K562 (cell line): ENCODE measurements at regions not wholly inside any gene's neighbourhood (a gene's known extent, or its start where the extent isn't known, plus 50 kb on each side); places are given as distances from the start of the nearest gene placed in this dataset.

Experiments
- ATAC-seq: fragments of 200-7000 bp; cut with Tn5 transposase; 3 replicates; pipeline ENCODE4 v1.9.1; 2020; ENCODE audit warnings: moderate library complexity
- BruUV-seq: library from RNA; stranded (reverse); fragments of 400-500 nt; replicated peaks from 2 replicates; lab custom pipeline; 2021; lab: Mats Ljungman, UMichigan
- CTCF ChIA-PET: fragments of 300-600 bp; formaldehyde crosslinking; extraction: SDS; loops from one replicate; lab custom pipeline; 2021; ENCODE audit warnings: low intra/inter-chr PET ratio; lab: Yijun Ruan, JAX
- POLR2A ChIA-PET: fragments of 300-600, 350-650 bp; sonication (Branson Sonifier 250); formaldehyde crosslinking; extraction: SDS; loops from one replicate; lab custom pipeline; 2021; ENCODE audit warnings: antibody characterized with exemption, inconsistent platforms; lab: Yijun Ruan, JAX
- DNase-seq, 4 experiments: peaks; one replicate each; pipeline versions ENCODE4 v3.0.0 to v3.0.0-alpha.2; 2011 to 2018; ENCODE audit warnings: low spot score in 3 of 4, mixed read lengths in 3 of 4; ENCODE audit errors: extremely low read depth in 1 of 4
- FAIRE-seq: peaks from 2 replicates; lab custom pipeline; 2011; peaks lifted over from hg19 to GRCh38; lab: Jason Lieb, UNC
- H2AFZ ChIP-seq: 2 replicates; pipeline ENCODE4 v1.6.0; 2011; ENCODE audit warnings: low read depth, low read length, control low read depth, inconsistent platforms
- H3K27ac ChIP-seq: fragments of 200-600 bp; 3 replicates; pipeline ENCODE4 v1.8.0; 2011; ENCODE audit warnings: low read depth, mild to moderate bottlenecking, control low read depth, inconsistent platforms, low read length, moderate library complexity, mixed read lengths; ENCODE audit errors: extremely low read depth
- H3K27me3 ChIP-seq, 2 experiments: fragments of 300-600 bp in 1 of 2; 2 replicates in 1 of 2; 3 replicates in 1 of 2; pipeline versions ENCODE4 v1.6.0 to v1.8.0; 2011; ENCODE audit warnings: inconsistent platforms in 2 of 2, low read length in 2 of 2, mild to moderate bottlenecking in 1 of 2, mixed read lengths in 1 of 2, moderate library complexity in 1 of 2; ENCODE audit not compliant: control insufficient read depth in 2 of 2, insufficient read depth in 2 of 2
- H3K36me3 ChIP-seq: fragments of 300-600 bp; 3 replicates; pipeline ENCODE4 v1.8.0; 2011; ENCODE audit warnings: mild to moderate bottlenecking, low read length, inconsistent platforms; ENCODE audit not compliant: control insufficient read depth, insufficient read depth
- H3K4me1 ChIP-seq, 2 experiments: fragments of 200-600 bp in 1 of 2; replicated peaks in 1 of 2; 2 replicates in 1 of 2; 3 replicates in 1 of 2; pipeline versions ENCODE4 v1.5.1 to v1.8.0; 2011; ENCODE audit warnings: inconsistent platforms in 2 of 2, low read length in 2 of 2, mild to moderate bottlenecking in 1 of 2, mixed read lengths in 1 of 2, moderate library complexity in 1 of 2; ENCODE audit not compliant: control insufficient read depth in 2 of 2, insufficient read depth in 2 of 2
- H3K4me2 ChIP-seq: 2 replicates; pipeline ENCODE4 v1.6.1; 2011; ENCODE audit warnings: low read length, control low read depth, inconsistent platforms, mixed read lengths; ENCODE audit not compliant: insufficient read depth
- H3K4me3 ChIP-seq: fragments of 200-600 bp; sonication (generic), shearing (Covaris generic); 2 replicates; pipeline ENCODE4 v1.5.1; 2016; ENCODE audit warnings: control low read depth, inconsistent platforms
- H3K79me2 ChIP-seq: fragments of 200-600 bp; 3 replicates; pipeline ENCODE4 v1.8.0; 2011; ENCODE audit warnings: low read length, inconsistent platforms; ENCODE audit not compliant: control insufficient read depth, insufficient read depth
- H3K9ac ChIP-seq, 2 experiments: 2 replicates each; pipeline versions ENCODE4 v1.6.0 to v1.6.1; 2011; ENCODE audit warnings: low read depth in 2 of 2, low read length in 2 of 2, control low read depth in 1 of 2, inconsistent platforms in 1 of 2, mild to moderate bottlenecking in 1 of 2, mixed read lengths in 1 of 2; ENCODE audit not compliant: insufficient read depth in 1 of 2
- H3K9me1 ChIP-seq: one replicate; pipeline ENCODE4 v1.6.0; 2011; ENCODE audit warnings: inconsistent platforms, mild to moderate bottlenecking, low read length, moderate library complexity; ENCODE audit not compliant: control insufficient read depth, insufficient read depth
- H3K9me3 ChIP-seq: replicated peaks from 2 replicates; pipeline ENCODE4 v1.5.1; 2011; ENCODE audit warnings: low read depth, low read length, inconsistent platforms; ENCODE audit not compliant: control insufficient read depth, insufficient read depth
- H4K20me1 ChIP-seq: replicated peaks from 2 replicates; pipeline ENCODE4 v1.6.1; 2011; ENCODE audit warnings: low read length, inconsistent platforms, mixed read lengths; ENCODE audit not compliant: control insufficient read depth, insufficient read depth
- E2F4 ChIP-seq: sonication (generic); formaldehyde crosslinking; IDR thresholded peaks from 2 replicates; pipeline ENCODE4 v1.8.0; 2022; ENCODE audit warnings: mild to moderate bottlenecking, low read depth, missing genetic modification reagents
- GABPA ChIP-seq: fragments of 200-800 bp; sonication (Bioruptor generic); conservative IDR thresholded peaks from 2 replicates; pipeline ENCODE4 v1.6.1; 2016; ENCODE audit warnings: low read depth, missing genetic modification characterization, missing compliant biosample characterization
- GTF3C2 ChIP-seq: IDR thresholded peaks from 3 replicates; pipeline ENCODE4 v1.6.1; 2011; ENCODE audit warnings: borderline replicate concordance, mild to moderate bottlenecking, moderate library complexity; ENCODE audit not compliant: insufficient read length; ENCODE audit errors: extremely low read depth
- HEY1 ChIP-seq: fragments of 250-450 bp; sonication (Bioruptor Pico); IDR thresholded peaks from 2 replicates; pipeline ENCODE4 v1.5.0; 2020; ENCODE audit warnings: mild to moderate bottlenecking, moderate library complexity, borderline replicate concordance
- L3MBTL2 ChIP-seq: fragments of 450-650 bp; IDR thresholded peaks from 2 replicates; pipeline ENCODE4 v1.6.1; 2016; ENCODE audit warnings: mild to moderate bottlenecking, moderate library complexity
- MAFK ChIP-seq: IDR thresholded peaks from 2 replicates; pipeline ENCODE4 v1.6.1; 2011; ENCODE audit warnings: low read length, improper control_type of control experiment
- NCOA6 ChIP-seq: fragments of 450-650 bp; IDR thresholded peaks from 2 replicates; pipeline ENCODE4 v1.6.1; 2017; ENCODE audit warnings: mild to moderate bottlenecking
- PHF8 ChIP-seq: fragments of 200-600 bp; sonication (generic); IDR thresholded peaks from 2 replicates; pipeline ENCODE4 v1.6.1; 2012; ENCODE audit warnings: mixed run types, mild to moderate bottlenecking, inconsistent platforms, low read length, moderate library complexity, borderline replicate concordance
- TBL1XR1 ChIP-seq, 2 experiments: IDR thresholded peaks; 2 replicates each; pipeline ENCODE4 v1.6.1; 2012; ENCODE audit warnings: improper control_type of control experiment in 2 of 2, low read length in 2 of 2, mild to moderate bottlenecking in 1 of 2
- XRCC3 ChIP-seq: fragments of 450-650 bp; IDR thresholded peaks from 2 replicates; pipeline ENCODE4 v1.6.1; 2017; ENCODE audit warnings: mild to moderate bottlenecking, moderate library complexity
- ZBTB17 ChIP-seq: fragments of 450-650 bp; formaldehyde crosslinking; IDR thresholded peaks from 2 replicates; pipeline ENCODE4 v1.4.0; 2020; ENCODE audit warnings: mild to moderate bottlenecking
- ZNF174 ChIP-seq: fragments of 250-450 bp; sonication (Bioruptor Pico); IDR thresholded peaks from 2 replicates; pipeline ENCODE4 v1.4.0; 2020; ENCODE audit warnings: mild to moderate bottlenecking
- ZNF24 ChIP-seq: fragments of 450-650 bp; IDR thresholded peaks from 2 replicates; pipeline ENCODE4 v1.6.1; 2016
- ZNF384 ChIP-seq: IDR thresholded peaks from 2 replicates; pipeline ENCODE4 v1.6.1; 2012; ENCODE audit warnings: low read depth, low read length, improper control_type of control experiment
- ZNF644 ChIP-seq: fragments of 200-800 bp; sonication (Bioruptor generic); IDR thresholded peaks from 2 replicates; pipeline ENCODE4 v1.6.1; 2016; ENCODE audit warnings: low read depth, missing genetic modification characterization, missing compliant biosample characterization
- WGBS: fragments of 100-300 bp; shearing (Covaris generic); methylation state at CpG from one replicate; pipeline ENCODE4 v1.1.6; 2016; ENCODE audit warnings: low coverage, mixed read lengths; ENCODE audit not compliant: insufficient coverage; ENCODE audit errors: missing lambda C conversion rate; 5-methylcytosine and 5-hydroxymethylcytosine counted together
- in situ Hi-C: fragments of 300-500 bp; cut with MboI; formaldehyde crosslinking; loops from 4 replicates; pipeline ENCODE4 v1.15.0; 2018; ENCODE audit warnings: inconsistent platforms, mixed read lengths
- intact Hi-C: fragments of 100-400 bp; cut with micrococcal nuclease; formaldehyde crosslinking; loops from 2 replicates; pipeline ENCODE4 v1.14.2; 2022
- TF ChIP-seq, protein P1 (sequence below): sonication (generic); formaldehyde crosslinking; IDR thresholded peaks from 2 replicates; pipeline ENCODE4 v1.8.1; 2023; ENCODE audit warnings: mild to moderate bottlenecking, missing genetic modification reagents

- no peak for TF ChIP-seq ZNF384
- TF ChIP-seq ZNF174 (CRISPR knock-in tag): no peak
- TF ChIP-seq HEY1 (CRISPR knock-in tag): no peak
- no peak for TF ChIP-seq GTF3C2
- no peak for TF ChIP-seq PHF8
Observed at GRCh38 chr12:25692115-25693035, 139.3 kb upstream of the LMNTD1 start (continued).

DNA sequence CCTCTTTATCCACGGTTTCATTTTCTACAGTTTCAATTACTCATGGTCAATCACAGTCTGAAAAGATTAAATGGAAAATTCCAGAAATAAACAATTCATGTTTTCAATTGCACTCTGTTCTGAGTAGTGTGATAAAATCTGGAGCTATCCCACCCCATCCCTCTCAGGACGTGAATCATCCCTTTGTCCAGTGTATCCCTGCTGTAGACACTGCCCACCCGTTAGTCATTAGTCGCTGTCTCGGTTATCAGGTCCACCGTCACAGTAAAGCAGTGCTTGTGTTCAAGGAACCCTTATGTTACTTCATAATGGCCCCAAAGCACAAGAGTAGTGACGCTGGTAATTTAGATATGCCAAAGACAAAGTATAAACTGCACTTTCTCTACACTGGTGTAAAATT is 141.0 kb upstream of the LMNTD1 start:
- no peak overlapping the region for H3K4me3 ChIP-seq
- no peaks in the 10 kb centered on the region for H3K36me3 ChIP-seq
- H3K27me3 ChIP-seq: no peaks in the 10 kb centered on the region
- no peak overlapping the region for H3K4me2 ChIP-seq
- intact Hi-C loops: no loop called here
- peaks cover 0 to 21% of the 10 kb centered on the region in 2 experiments; a peak in 4 of 5 replicates for H3K4me1 ChIP-seq
- no peaks in the 10 kb centered on the region; the same call in 1 of the 2 replicates for H3K9me3 ChIP-seq
- H2AFZ ChIP-seq: no peak overlapping the region
- H4K20me1 ChIP-seq: no peaks in the 10 kb centered on the region
- no peak overlapping the region for H3K9ac ChIP-seq
- 3% methylated on average over 7 of the region's 7 CpGs for WGBS
- POLR2A ChIA-PET: no interaction called here
- FAIRE-seq: no peak
- CTCF ChIA-PET: no interaction called here
- in situ Hi-C loops: no loop called here
- H3K79me2 ChIP-seq: no peaks in the 10 kb centered on the region
- H3K27ac ChIP-seq: no peak overlapping the region
- peak in 1 of 4 experiments; percentile 25 for DNase-seq
- no TSS peak for BruUV-seq
- H3K9me1 ChIP-seq: no peaks in the 10 kb centered on the region
- ATAC-seq: 0 out of 3 replicates have a peak, but pooled peaks have one; percentile 27
- TF ChIP-seq GABPA (tag) (0 out of 2 replicates have a peak, but pooled peaks have one; percentile 19), XRCC3 (no peak), MAFK (no peak), ZNF644 (tag) (no peak; the same call in 1 of the 2 replicates), TBL1XR1 (IDR thresholded peaks at IDR 0.05; ENCODE audit: low read length in 2 of 2) (no peak), NCOA6 (no peak), ZBTB17 (no peak), E2F4 (CRISPR knock-in tag) (no peak), ZNF24 (0 out of 2 replicates have a peak, but pooled peaks have one; percentile 25), L3MBTL2 (no peak)
- TF ChIP-seq, protein P1, sequence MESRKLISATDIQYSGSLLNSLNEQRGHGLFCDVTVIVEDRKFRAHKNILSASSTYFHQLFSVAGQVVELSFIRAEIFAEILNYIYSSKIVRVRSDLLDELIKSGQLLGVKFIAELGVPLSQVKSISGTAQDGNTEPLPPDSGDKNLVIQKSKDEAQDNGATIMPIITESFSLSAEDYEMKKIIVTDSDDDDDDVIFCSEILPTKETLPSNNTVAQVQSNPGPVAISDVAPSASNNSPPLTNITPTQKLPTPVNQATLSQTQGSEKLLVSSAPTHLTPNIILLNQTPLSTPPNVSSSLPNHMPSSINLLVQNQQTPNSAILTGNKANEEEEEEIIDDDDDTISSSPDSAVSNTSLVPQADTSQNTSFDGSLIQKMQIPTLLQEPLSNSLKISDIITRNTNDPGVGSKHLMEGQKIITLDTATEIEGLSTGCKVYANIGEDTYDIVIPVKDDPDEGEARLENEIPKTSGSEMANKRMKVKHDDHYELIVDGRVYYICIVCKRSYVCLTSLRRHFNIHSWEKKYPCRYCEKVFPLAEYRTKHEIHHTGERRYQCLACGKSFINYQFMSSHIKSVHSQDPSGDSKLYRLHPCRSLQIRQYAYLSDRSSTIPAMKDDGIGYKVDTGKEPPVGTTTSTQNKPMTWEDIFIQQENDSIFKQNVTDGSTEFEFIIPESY (CRISPR knock-in tag): no peak
